ENCODE measurements at regions not wholly inside any gene's neighbourhood (a gene's known extent, or its start where the extent isn't known, plus 50 kb on each side); places are given as distances from the start of the nearest gene placed in this dataset.
A peak's percentile ranks its signal among the peaks of the same experiment; 100 is the strongest.

GRCh38 chr2:236971131-236971821 is 114.4 kb upstream of the COPS8 start:
- no peak for DNase-seq (ENCODE audit: low spot score)

GRCh38 chr2:236971919-236972381 is 113.7 kb upstream of the COPS8 start:
- no peak for DNase-seq (ENCODE audit: low spot score)

- DNase-seq (ENCODE audit: low spot score), result peak; percentile 23
Observed at GRCh38 chr2:236972491-236973342, 113.0 kb upstream of the COPS8 start.

GRCh38 chr2:236973343-236973980 is 112.2 kb upstream of the COPS8 start:
- DNase-seq (ENCODE audit: low spot score), result no peak

GRCh38 chr2:236974148-236974547 is 111.5 kb upstream of the COPS8 start:
- DNase-seq (ENCODE audit: low spot score), result no peak

- DNase-seq (ENCODE audit: low spot score), result no peak
Observed at GRCh38 chr2:236974752-236975151, 110.9 kb upstream of the COPS8 start.

- no peak for DNase-seq (ENCODE audit: low spot score)
Observed at GRCh38 chr2:236975766-236976165, 109.9 kb upstream of the COPS8 start.

GRCh38 chr2:236976266-236977062 is 109.2 kb upstream of the COPS8 start:
- no peak for DNase-seq (ENCODE audit: low spot score)

GRCh38 chr2:236977063-236977851 is 108.4 kb upstream of the COPS8 start:
- no peak for DNase-seq (ENCODE audit: low spot score)

- no peak for DNase-seq (ENCODE audit: low spot score)
Observed at GRCh38 chr2:236977852-236978398, 107.8 kb upstream of the COPS8 start.

GRCh38 chr2:236979664-236980063 is 106.0 kb upstream of the COPS8 start:
- no peak for DNase-seq (ENCODE audit: low spot score)

- DNase-seq (ENCODE audit: low spot score), result no peak
Observed at GRCh38 chr2:236980961-236981360, 104.7 kb upstream of the COPS8 start.

GRCh38 chr2:236981701-236982485 is 103.8 kb upstream of the COPS8 start:
- DNase-seq (ENCODE audit: low spot score), result no peak

- DNase-seq (ENCODE audit: low spot score), result no peak
Observed at GRCh38 chr2:236982693-236983455, 102.8 kb upstream of the COPS8 start.

- no peak for DNase-seq (ENCODE audit: low spot score)
Observed at GRCh38 chr2:236984046-236984445, 101.6 kb upstream of the COPS8 start.

- no peak for DNase-seq (ENCODE audit: low spot score)
Observed at GRCh38 chr2:236985761-236986339, 99.8 kb upstream of the COPS8 start.

GRCh38 chr2:236986524-236987330 is 99.0 kb upstream of the COPS8 start:
- DNase-seq (ENCODE audit: low spot score), result no peak

- DNase-seq (ENCODE audit: low spot score), result no peak
Observed at GRCh38 chr2:236988216-236988615, 97.5 kb upstream of the COPS8 start.
